Colonic mucosa (tissue), 4 donors: ENCODE measurements at regions not wholly inside any gene's neighbourhood (a gene's known extent, or its start where the extent isn't known, plus 50 kb on each side); places are given as distances from the start of the nearest gene placed in this dataset.

Source experiments
- DNase-seq: peaks from one replicate; pipeline ENCODE4 v3.0.0-alpha.2; 2020
- H3K27ac ChIP-seq: fragments of 200-600 bp; one replicate; pipeline ENCODE4 v1.8.0; 2021
- H3K27me3 ChIP-seq: fragments of 200-600 bp; one replicate; pipeline ENCODE4 v1.8.0; 2021
- H3K36me3 ChIP-seq: fragments of 200-600 bp; one replicate; pipeline ENCODE4 v1.8.0; 2021
- H3K4me1 ChIP-seq: fragments of 200-600 bp; one replicate; pipeline ENCODE4 v1.8.0; 2021; ENCODE audit warnings: mild to moderate bottlenecking
- H3K4me3 ChIP-seq: fragments of 200-600 bp; one replicate; pipeline ENCODE4 v1.8.0; 2021
- H3K9ac ChIP-seq, 2 donors: one replicate each; pipeline ENCODE4 v1.7.0; 2013; ENCODE audit warnings: control low read depth in 2 of 2, low read depth in 2 of 2, low read length in 2 of 2
- H3K9me3 ChIP-seq: fragments of 200-600 bp; one replicate; pipeline ENCODE4 v1.8.0; 2021
- intact Hi-C: fragments of 100-400 bp; cut with DNase I; formaldehyde crosslinking; loops from one replicate; pipeline ENCODE4 v1.14.1; 2022
- TF ChIP-seq, protein P1 (sequence below): fragments of 200-600 bp; IDR thresholded peaks from one replicate; pipeline ENCODE4 v1.8.0; 2022; ENCODE audit warnings: antibody characterized with exemption, mild to moderate bottlenecking
- donor health status: healthy.
- donor health status: DM: no; HTN: no; CAD: no.
- donor health status: DM: no; HTN: no; CAD: no.

DNA sequence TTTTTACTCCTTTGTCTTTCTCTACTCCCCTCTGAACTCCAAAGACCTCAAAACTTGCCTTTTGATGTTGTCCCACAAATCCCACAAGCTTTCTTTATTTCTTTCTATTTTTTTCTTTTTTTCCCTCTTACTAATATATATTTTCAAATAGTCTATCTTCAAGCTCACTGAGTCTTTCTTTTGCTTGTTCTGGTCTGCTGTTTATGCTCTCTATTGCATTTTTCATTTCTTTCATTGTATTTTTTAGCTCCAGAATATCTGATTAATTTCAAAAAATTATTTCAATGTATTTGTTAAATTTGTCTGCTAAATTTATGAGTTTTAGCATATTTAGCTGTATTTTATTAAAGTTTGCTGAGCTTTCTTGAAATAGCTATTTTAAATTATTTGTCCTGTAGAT lies 223.3 kb upstream of the IRX1 start:
- no peaks in the 10 kb centered on the region for H3K4me1 ChIP-seq
- intact Hi-C loops = no loop called here

GRCh38 chr5:3365501-3366215 lies 230.0 kb upstream of the IRX1 start:
- Histone ChIP-seq H3K27ac (no peak overlapping the region), H3K4me3 (no peak overlapping the region)
- intact Hi-C loops = no loop called here

More for the DNA sequence above, 223.3 kb upstream of the IRX1 start:
- DNase-seq = no peak
- no peaks in the 10 kb centered on the region for H3K27me3 ChIP-seq
- no peak overlapping the region for H3K27ac ChIP-seq
- TF ChIP-seq, protein P1, sequence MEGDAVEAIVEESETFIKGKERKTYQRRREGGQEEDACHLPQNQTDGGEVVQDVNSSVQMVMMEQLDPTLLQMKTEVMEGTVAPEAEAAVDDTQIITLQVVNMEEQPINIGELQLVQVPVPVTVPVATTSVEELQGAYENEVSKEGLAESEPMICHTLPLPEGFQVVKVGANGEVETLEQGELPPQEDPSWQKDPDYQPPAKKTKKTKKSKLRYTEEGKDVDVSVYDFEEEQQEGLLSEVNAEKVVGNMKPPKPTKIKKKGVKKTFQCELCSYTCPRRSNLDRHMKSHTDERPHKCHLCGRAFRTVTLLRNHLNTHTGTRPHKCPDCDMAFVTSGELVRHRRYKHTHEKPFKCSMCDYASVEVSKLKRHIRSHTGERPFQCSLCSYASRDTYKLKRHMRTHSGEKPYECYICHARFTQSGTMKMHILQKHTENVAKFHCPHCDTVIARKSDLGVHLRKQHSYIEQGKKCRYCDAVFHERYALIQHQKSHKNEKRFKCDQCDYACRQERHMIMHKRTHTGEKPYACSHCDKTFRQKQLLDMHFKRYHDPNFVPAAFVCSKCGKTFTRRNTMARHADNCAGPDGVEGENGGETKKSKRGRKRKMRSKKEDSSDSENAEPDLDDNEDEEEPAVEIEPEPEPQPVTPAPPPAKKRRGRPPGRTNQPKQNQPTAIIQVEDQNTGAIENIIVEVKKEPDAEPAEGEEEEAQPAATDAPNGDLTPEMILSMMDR = no peak
- no peak overlapping the region for H3K4me3 ChIP-seq
- H3K36me3 ChIP-seq = no peaks in the 10 kb centered on the region
- H3K9me3 ChIP-seq = no peaks in the 10 kb centered on the region
- no peak overlapping the region for H3K9ac ChIP-seq

DNA sequence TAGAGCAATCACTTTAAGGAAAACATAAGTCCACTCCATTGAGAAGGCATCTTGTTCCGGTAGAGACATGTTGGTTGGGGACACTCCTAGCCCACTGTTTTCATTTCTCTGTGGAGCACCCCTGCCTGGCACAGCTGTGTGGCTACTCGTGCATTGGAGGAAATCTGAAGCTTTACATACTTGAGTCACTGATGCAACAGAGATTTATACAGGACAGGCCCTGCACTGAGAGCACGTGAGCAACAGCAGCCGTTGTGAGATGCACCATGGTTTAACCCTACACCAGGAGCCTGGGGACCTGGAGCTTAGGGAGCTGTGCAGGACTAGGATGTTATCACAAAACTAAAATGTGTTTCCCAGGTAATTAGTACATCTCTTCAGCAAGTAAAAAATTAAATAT lies 230.7 kb upstream of the IRX1 start:
- no peaks in the 10 kb centered on the region for H3K9me3 ChIP-seq
- TF ChIP-seq, protein P1 = no peak

More at GRCh38 chr5:3365501-3366215, 230.0 kb upstream of the IRX1 start:
- no peak for DNase-seq
- Histone ChIP-seq H3K4me1 (no peaks in the 10 kb centered on the region), H3K9me3 (no peaks in the 10 kb centered on the region), H3K9ac (no peak overlapping the region), H3K27me3 (no peaks in the 10 kb centered on the region), H3K36me3 (no peaks in the 10 kb centered on the region)
- TF ChIP-seq, protein P1 = no peak

DNA sequence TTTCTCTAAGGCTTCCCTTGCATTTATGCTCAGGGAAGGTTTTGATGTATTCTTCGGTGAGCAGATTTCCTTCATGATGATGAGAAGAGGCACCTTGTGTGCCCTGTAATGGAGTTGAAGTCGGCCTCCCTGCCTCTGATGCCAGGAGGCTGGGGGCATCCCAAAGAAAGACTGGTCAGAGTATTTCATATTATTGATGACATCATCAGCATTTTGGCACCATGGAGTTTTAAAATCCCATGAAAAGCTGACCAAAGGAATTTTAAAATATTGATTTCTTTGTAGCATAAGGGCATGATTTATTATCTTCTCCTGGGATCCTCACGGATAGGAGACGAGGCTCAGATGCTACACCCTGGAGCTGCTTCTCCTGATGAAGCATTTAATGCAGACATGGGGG lies 231.2 kb upstream of the IRX1 start:
- no peak overlapping the region for H3K9ac ChIP-seq
- H3K27me3 ChIP-seq = no peaks in the 10 kb centered on the region
- H3K27ac ChIP-seq = no peak overlapping the region
- TF ChIP-seq, protein P1 = no peak
- intact Hi-C loops = no loop called here
- no peak for DNase-seq
- H3K4me1 ChIP-seq = no peaks in the 10 kb centered on the region
- no peak overlapping the region for H3K4me3 ChIP-seq
- no peaks in the 10 kb centered on the region for H3K9me3 ChIP-seq
- H3K36me3 ChIP-seq = no peaks in the 10 kb centered on the region

More for the DNA sequence above, 230.7 kb upstream of the IRX1 start:
- intact Hi-C loops = no loop called here
- H3K27me3 ChIP-seq = no peaks in the 10 kb centered on the region
- H3K9ac ChIP-seq = no peak overlapping the region
- no peaks in the 10 kb centered on the region for H3K4me1 ChIP-seq
- no peak for DNase-seq
- H3K4me3 ChIP-seq = no peak overlapping the region
- no peaks in the 10 kb centered on the region for H3K36me3 ChIP-seq
- no peak overlapping the region for H3K27ac ChIP-seq

- no peak overlapping the region for H3K4me3 ChIP-seq
- intact Hi-C loops = no loop called here
- DNase-seq = no peak
These were observed 233.1 kb upstream of the IRX1 start for GRCh38 chr5:3362606-3362910.

More at GRCh38 chr5:3362606-3362910, 233.1 kb upstream of the IRX1 start:
- Histone ChIP-seq H3K4me1 (no peaks in the 10 kb centered on the region), H3K9ac (no peak overlapping the region), H3K36me3 (no peaks in the 10 kb centered on the region), H3K27ac (no peak overlapping the region), H3K27me3 (no peaks in the 10 kb centered on the region), H3K9me3 (no peaks in the 10 kb centered on the region)
- TF ChIP-seq, protein P1 = no peak
